ENCODE measurements at regions not wholly inside any gene's neighbourhood (a gene's known extent, or its start where the extent isn't known, plus 50 kb on each side); places are given as distances from the start of the nearest gene placed in this dataset.

DNA sequence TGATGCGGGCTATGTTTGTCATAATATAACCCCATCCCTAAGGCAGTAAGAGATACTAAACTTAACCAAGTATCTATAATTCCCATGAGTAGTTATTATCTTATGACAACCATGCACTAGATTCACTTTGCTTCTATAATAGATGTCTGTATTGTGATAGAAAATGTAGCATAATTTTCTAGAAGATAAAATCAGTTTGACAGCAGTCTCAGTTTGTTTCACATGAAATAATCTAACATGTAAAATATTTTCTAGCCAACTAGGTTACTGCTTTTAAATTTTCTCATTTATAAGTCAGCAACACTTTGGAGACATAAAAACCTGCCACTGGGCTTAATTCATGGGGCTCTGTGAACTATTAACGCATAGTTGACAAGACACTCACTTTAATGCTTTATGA, 1410.7 kb upstream of the ATXN8OS start:
- H4K20me1 ChIP-seq (ENCODE audit: insufficient read depth, low read length), result no peaks in the 10 kb centered on the region
- H3K4me3 ChIP-seq (ENCODE audit: low read length), result no peak overlapping the region
- DNase-seq, result no peak
- no peaks in the 10 kb centered on the region for H3K4me1 ChIP-seq (ENCODE audit: low read length)
- TF ChIP-seq EZH2phosphoT487 (IDR thresholded peaks at IDR 0.05; ENCODE audit: low read length) (no peak), EZH2 (optimal IDR thresholded peaks at IDR 0.05; ENCODE audit: low read depth, low read length) (no peak)
- TF ChIP-seq, protein P1, sequence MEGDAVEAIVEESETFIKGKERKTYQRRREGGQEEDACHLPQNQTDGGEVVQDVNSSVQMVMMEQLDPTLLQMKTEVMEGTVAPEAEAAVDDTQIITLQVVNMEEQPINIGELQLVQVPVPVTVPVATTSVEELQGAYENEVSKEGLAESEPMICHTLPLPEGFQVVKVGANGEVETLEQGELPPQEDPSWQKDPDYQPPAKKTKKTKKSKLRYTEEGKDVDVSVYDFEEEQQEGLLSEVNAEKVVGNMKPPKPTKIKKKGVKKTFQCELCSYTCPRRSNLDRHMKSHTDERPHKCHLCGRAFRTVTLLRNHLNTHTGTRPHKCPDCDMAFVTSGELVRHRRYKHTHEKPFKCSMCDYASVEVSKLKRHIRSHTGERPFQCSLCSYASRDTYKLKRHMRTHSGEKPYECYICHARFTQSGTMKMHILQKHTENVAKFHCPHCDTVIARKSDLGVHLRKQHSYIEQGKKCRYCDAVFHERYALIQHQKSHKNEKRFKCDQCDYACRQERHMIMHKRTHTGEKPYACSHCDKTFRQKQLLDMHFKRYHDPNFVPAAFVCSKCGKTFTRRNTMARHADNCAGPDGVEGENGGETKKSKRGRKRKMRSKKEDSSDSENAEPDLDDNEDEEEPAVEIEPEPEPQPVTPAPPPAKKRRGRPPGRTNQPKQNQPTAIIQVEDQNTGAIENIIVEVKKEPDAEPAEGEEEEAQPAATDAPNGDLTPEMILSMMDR (IDR thresholded peaks at IDR 0.05; ENCODE audit: low read length), result no peak
- no peak overlapping the region for H3K4me2 ChIP-seq (ENCODE audit: low read depth, low read length)
- H3K27me3 ChIP-seq (replicated peaks; ENCODE audit: insufficient read depth, low read length), result no peaks in the 10 kb centered on the region
- H3K9me3 ChIP-seq (replicated peaks; ENCODE audit: insufficient read depth, low read length), result no peaks in the 10 kb centered on the region
- H2AFZ ChIP-seq (ENCODE audit: low read length), result no peak overlapping the region
- H3K36me3 ChIP-seq (replicated peaks; ENCODE audit: insufficient read depth, low read length), result no peaks in the 10 kb centered on the region
- no peak overlapping the region for H3K27ac ChIP-seq (ENCODE audit: low read length)
- H3F3A ChIP-seq (ENCODE audit: insufficient read depth, low read length), result no peaks in the 10 kb centered on the region
- H3K9ac ChIP-seq (ENCODE audit: low read length), result no peak overlapping the region
- no peaks in the 10 kb centered on the region for H3K9me2 ChIP-seq (replicated peaks; ENCODE audit: insufficient read depth, low read length)
- no peaks in the 10 kb centered on the region for H3K79me2 ChIP-seq (ENCODE audit: low read length)

DNA sequence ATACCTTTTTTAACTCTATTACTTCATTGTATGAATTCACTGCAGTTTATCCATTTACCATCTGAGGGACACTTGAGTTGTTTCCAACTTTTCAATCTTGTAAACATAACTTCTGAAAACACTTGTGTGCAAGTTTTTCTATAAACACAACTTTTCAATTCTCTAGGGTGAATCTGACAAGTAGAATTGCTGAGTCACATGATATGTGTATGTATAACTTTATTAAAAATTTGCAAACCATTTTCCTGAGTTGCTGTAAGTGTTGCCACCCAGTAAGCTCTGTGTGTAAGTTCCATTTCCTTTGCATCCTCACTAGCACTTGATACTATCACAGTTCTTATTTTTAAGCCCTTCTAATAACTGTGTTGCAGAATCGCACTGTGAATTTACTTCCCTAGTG, 1415.6 kb upstream of the ATXN8OS start:
- Histone ChIP-seq H3K4me3 (ENCODE audit: low read length) (no peak overlapping the region), H2AFZ (ENCODE audit: low read length) (no peak overlapping the region), H3K9me2 (replicated peaks; ENCODE audit: insufficient read depth, low read length) (no peaks in the 10 kb centered on the region), H3K27me3 (replicated peaks; ENCODE audit: insufficient read depth, low read length) (no peaks in the 10 kb centered on the region), H3K4me1 (ENCODE audit: low read length) (no peaks in the 10 kb centered on the region), H4K20me1 (ENCODE audit: insufficient read depth, low read length) (no peaks in the 10 kb centered on the region), H3K79me2 (ENCODE audit: low read length) (no peaks in the 10 kb centered on the region), H3K9me3 (replicated peaks; ENCODE audit: insufficient read depth, low read length) (no peaks in the 10 kb centered on the region), H3K36me3 (replicated peaks; ENCODE audit: insufficient read depth, low read length) (no peaks in the 10 kb centered on the region), H3K27ac (ENCODE audit: low read length) (no peak overlapping the region), H3K4me2 (ENCODE audit: low read depth, low read length) (no peak overlapping the region), H3K9ac (ENCODE audit: low read length) (no peak overlapping the region), H3F3A (ENCODE audit: insufficient read depth, low read length) (no peaks in the 10 kb centered on the region)
- TF ChIP-seq EZH2 (optimal IDR thresholded peaks at IDR 0.05; ENCODE audit: low read depth, low read length), result no peak
- TF ChIP-seq EZH2phosphoT487 (IDR thresholded peaks at IDR 0.05; ENCODE audit: low read length), result no peak
- TF ChIP-seq, protein P1 (IDR thresholded peaks at IDR 0.05; ENCODE audit: low read length), result no peak
- DNase-seq, result no peak

DNA sequence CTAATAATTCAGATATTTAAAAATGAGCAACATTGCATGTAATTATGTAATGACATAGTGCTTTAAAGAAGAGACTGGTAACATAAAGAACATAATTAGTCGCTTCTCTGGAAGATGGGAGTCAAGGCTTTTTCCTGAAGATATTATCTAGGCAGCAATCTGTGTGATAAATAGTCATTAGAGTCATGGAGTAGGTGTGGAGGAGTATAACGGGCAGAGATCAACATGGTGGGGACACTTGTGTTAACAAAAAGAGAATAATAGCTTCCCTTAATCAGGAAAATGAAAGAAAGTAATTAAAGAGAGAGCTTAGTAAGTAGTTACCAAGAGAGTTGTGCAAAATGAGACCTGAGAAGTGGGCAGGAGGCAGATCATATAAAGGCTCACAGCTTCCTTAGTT, 1417.1 kb upstream of the ATXN8OS start:
- Histone ChIP-seq H3K27me3 (replicated peaks; ENCODE audit: insufficient read depth, low read length) (no peaks in the 10 kb centered on the region), H2AFZ (ENCODE audit: low read length) (no peak overlapping the region), H3K9me2 (replicated peaks; ENCODE audit: insufficient read depth, low read length) (no peaks in the 10 kb centered on the region), H3K4me2 (ENCODE audit: low read depth, low read length) (no peak overlapping the region), H3K36me3 (replicated peaks; ENCODE audit: insufficient read depth, low read length) (no peaks in the 10 kb centered on the region), H3K4me1 (ENCODE audit: low read length) (no peaks in the 10 kb centered on the region), H3K9ac (ENCODE audit: low read length) (no peak overlapping the region), H4K20me1 (ENCODE audit: insufficient read depth, low read length) (no peaks in the 10 kb centered on the region), H3K9me3 (replicated peaks; ENCODE audit: insufficient read depth, low read length) (no peaks in the 10 kb centered on the region), H3K79me2 (ENCODE audit: low read length) (no peaks in the 10 kb centered on the region), H3K27ac (ENCODE audit: low read length) (no peak overlapping the region), H3K4me3 (ENCODE audit: low read length) (no peak overlapping the region), H3F3A (ENCODE audit: insufficient read depth, low read length) (no peaks in the 10 kb centered on the region)
- DNase-seq, result no peak
- TF ChIP-seq EZH2 (optimal IDR thresholded peaks at IDR 0.05; ENCODE audit: low read depth, low read length) (no peak), EZH2phosphoT487 (IDR thresholded peaks at IDR 0.05; ENCODE audit: low read length) (no peak)
- TF ChIP-seq, protein P1 (IDR thresholded peaks at IDR 0.05; ENCODE audit: low read length), result no peak
